Trophoblast cell (in vitro differentiated cells and primary cell): ENCODE measurements at regions not wholly inside any gene's neighbourhood (a gene's known extent, or its start where the extent isn't known, plus 50 kb on each side); places are given as distances from the start of the nearest gene placed in this dataset.

Experiments used
- DNase-seq, 2 donors: peaks; one replicate each; pipeline ENCODE4 v3.0.0-alpha.2; 2016
- H2AFZ ChIP-seq: 2 replicates; pipeline ENCODE4 v1.6.1; 2013; ENCODE audit warnings: low read length, moderate library complexity, mild to moderate bottlenecking; ENCODE audit not compliant: insufficient read depth, poor library complexity
- H2AK5ac ChIP-seq: 2 replicates; pipeline ENCODE4 v1.6.1; 2013; ENCODE audit warnings: mild to moderate bottlenecking, low read length
- H2BK120ac ChIP-seq: 2 replicates; pipeline ENCODE4 v1.6.1; 2013; ENCODE audit warnings: low read length, mild to moderate bottlenecking, moderate library complexity; ENCODE audit not compliant: insufficient read depth, poor library complexity
- H2BK12ac ChIP-seq: 2 replicates; pipeline ENCODE4 v1.6.1; 2013; ENCODE audit warnings: mild to moderate bottlenecking, low read length, moderate library complexity
- H2BK5ac ChIP-seq: 2 replicates; pipeline ENCODE4 v1.6.1; 2013; ENCODE audit warnings: low read length, low read depth, moderate library complexity, mild to moderate bottlenecking; ENCODE audit not compliant: poor library complexity
- H3K14ac ChIP-seq: 2 replicates; pipeline ENCODE4 v1.6.1; 2013; ENCODE audit warnings: mild to moderate bottlenecking, low read length
- H3K18ac ChIP-seq: 2 replicates; pipeline ENCODE4 v1.6.1; 2013; ENCODE audit warnings: mild to moderate bottlenecking, low read length
- H3K23ac ChIP-seq: 2 replicates; pipeline ENCODE4 v1.6.1; 2013; ENCODE audit warnings: low read length
- H3K27ac ChIP-seq: 2 replicates; pipeline ENCODE4 v1.5.1; 2013; ENCODE audit warnings: low read depth, mild to moderate bottlenecking, inconsistent platforms, low read length, moderate library complexity
- H3K27me3 ChIP-seq: 2 replicates; pipeline ENCODE4 v1.6.1; 2013; ENCODE audit warnings: inconsistent platforms, mild to moderate bottlenecking, low read length, moderate library complexity; ENCODE audit not compliant: insufficient read depth
- H3K36me3 ChIP-seq, 2 experiments: 1 replicate in 1 of 2; 2 replicates in 1 of 2; pipeline ENCODE4 v1.6.1; 2013; ENCODE audit warnings: low read length in 2 of 2, mild to moderate bottlenecking in 2 of 2, moderate library complexity in 1 of 2; ENCODE audit not compliant: insufficient read depth in 2 of 2, control insufficient read depth in 1 of 2
- H3K4ac ChIP-seq: 2 replicates; pipeline ENCODE4 v1.6.1; 2013; ENCODE audit warnings: low read depth, mild to moderate bottlenecking, low read length, moderate library complexity
- H3K4me1 ChIP-seq, 2 experiments: 1 replicate in 1 of 2; 2 replicates in 1 of 2; pipeline ENCODE4 v1.6.1; 2013; ENCODE audit warnings: low read length in 2 of 2, mild to moderate bottlenecking in 2 of 2, moderate library complexity in 1 of 2; ENCODE audit not compliant: insufficient read depth in 2 of 2, control insufficient read depth in 1 of 2
- H3K4me2 ChIP-seq: 2 replicates; pipeline ENCODE4 v1.6.1; 2013; ENCODE audit warnings: inconsistent platforms, mild to moderate bottlenecking, low read length, moderate library complexity
- H3K4me3 ChIP-seq: 2 replicates; pipeline ENCODE4 v1.5.1; 2013; ENCODE audit warnings: mild to moderate bottlenecking, low read depth, low read length, inconsistent platforms
- H3K79me1 ChIP-seq: one replicate; pipeline ENCODE4 v1.6.1; 2013; ENCODE audit warnings: low read length
- H3K79me2 ChIP-seq: 2 replicates; pipeline ENCODE4 v1.6.1; 2013; ENCODE audit warnings: low read length, mild to moderate bottlenecking; ENCODE audit not compliant: control insufficient read depth, insufficient read depth, poor library complexity
- H3K9ac ChIP-seq: 2 replicates; pipeline ENCODE4 v1.6.1; 2013; ENCODE audit warnings: mild to moderate bottlenecking, low read length
- H3K9me3 ChIP-seq: 2 replicates; pipeline ENCODE4 v1.6.1; 2013; ENCODE audit warnings: low read depth, mild to moderate bottlenecking, control low read depth, inconsistent platforms, low read length; ENCODE audit not compliant: insufficient read depth
- H4K12ac ChIP-seq: 2 replicates; pipeline ENCODE4 v1.6.1; 2013; ENCODE audit warnings: low read depth, mild to moderate bottlenecking, low read length, moderate library complexity
- H4K8ac ChIP-seq: 2 replicates; pipeline ENCODE4 v1.6.1; 2013; ENCODE audit warnings: low read depth, mild to moderate bottlenecking, low read length, moderate library complexity
- H4K91ac ChIP-seq: one replicate; pipeline ENCODE4 v1.6.1; 2013; ENCODE audit warnings: low read depth, mild to moderate bottlenecking, low read length, moderate library complexity
- WGBS: extraction: QIAGEN DNeasy Blood & Tissue Kit; methylation state at CpG from one replicate; pipeline ENCODE4 v1.1.7; 2013; ENCODE audit warnings: missing lambda C conversion rate; ENCODE audit not compliant: insufficient read length, insufficient coverage; ENCODE audit errors: extremely low coverage; 5-methylcytosine and 5-hydroxymethylcytosine counted together

DNA sequence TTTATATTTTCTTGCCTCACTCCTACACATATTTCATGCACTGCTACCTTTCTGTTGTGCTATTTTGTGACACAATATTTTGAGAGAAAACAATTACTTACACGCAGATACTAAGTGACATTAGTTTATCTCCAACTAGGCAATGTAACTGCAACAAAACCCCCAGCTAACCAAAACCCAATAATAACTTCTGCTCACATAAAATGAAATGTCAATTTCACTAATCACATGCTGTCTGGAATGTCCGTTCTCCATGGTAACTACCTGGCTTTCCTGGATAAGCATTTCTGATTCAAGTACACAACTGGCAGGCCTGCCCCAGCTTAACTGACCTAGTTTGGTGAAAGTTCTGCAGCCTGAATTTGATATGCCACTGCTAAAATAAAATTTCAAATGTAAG lies 313.5 kb downstream of the TMA16 start:
- H3K9ac ChIP-seq: no peak overlapping the region
- no peak overlapping the region for H3K27ac ChIP-seq
- H3K23ac ChIP-seq: no peak overlapping the region
- no peak overlapping the region for H2AFZ ChIP-seq
- no peak overlapping the region for H3K18ac ChIP-seq
- no peak overlapping the region for H3K14ac ChIP-seq
- no peak overlapping the region for H2BK12ac ChIP-seq
- H3K4me1 ChIP-seq: peaks cover 0 to 2% of the 10 kb centered on the region in 2 experiments
- H3K4me2 ChIP-seq: no peak overlapping the region
- H3K79me1 ChIP-seq: no peaks in the 10 kb centered on the region
- no peak for DNase-seq
- no peak overlapping the region for H2BK5ac ChIP-seq
- WGBS: no CpG with 5 or more reads among the region's 2 CpGs
- H4K8ac ChIP-seq: no peak overlapping the region
- H3K27me3 ChIP-seq: no peaks in the 10 kb centered on the region
- no peak overlapping the region for H4K91ac ChIP-seq
- no peak overlapping the region for H4K12ac ChIP-seq
- H3K9me3 ChIP-seq: no peaks in the 10 kb centered on the region
- no peak overlapping the region for H3K4ac ChIP-seq
- no peak overlapping the region for H2AK5ac ChIP-seq
- no peak overlapping the region for H2BK120ac ChIP-seq
- H3K4me3 ChIP-seq: no peak overlapping the region
- H3K79me2 ChIP-seq: no peaks in the 10 kb centered on the region
- no peaks in the 10 kb centered on the region for H3K36me3 ChIP-seq

DNA sequence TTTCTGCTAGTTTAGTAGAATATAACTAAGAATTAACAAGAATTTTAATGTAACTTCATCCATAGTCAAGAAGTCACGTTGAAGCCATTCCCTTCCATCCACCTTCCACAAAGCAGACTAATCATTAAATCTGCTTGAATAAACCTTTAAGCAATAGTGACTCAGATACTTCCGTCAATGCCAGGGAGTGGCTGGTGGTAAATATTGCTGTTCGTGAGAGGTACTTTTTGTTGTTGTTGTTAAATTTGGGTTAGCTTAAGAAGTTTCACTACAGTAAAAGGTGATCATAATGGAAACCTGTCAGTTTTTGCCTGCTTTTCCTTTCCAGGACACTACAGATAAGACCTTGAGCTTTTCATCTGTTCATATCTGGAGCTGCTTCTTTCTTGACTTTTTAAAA lies 316.3 kb downstream of the TMA16 start:
- Histone ChIP-seq H4K91ac (no peak overlapping the region), H2BK120ac (no peak overlapping the region), H3K36me3 (no peaks in the 10 kb centered on the region), H3K4me1 (peaks cover 0 to 2% of the 10 kb centered on the region in 2 experiments), H3K27ac (no peak overlapping the region), H3K27me3 (no peaks in the 10 kb centered on the region), H2AFZ (no peak overlapping the region), H3K9me3 (no peaks in the 10 kb centered on the region), H4K8ac (no peak overlapping the region), H3K9ac (no peak overlapping the region), H3K14ac (no peak overlapping the region), H2BK5ac (no peak overlapping the region), H4K12ac (no peak overlapping the region), H3K4me2 (no peak overlapping the region), H3K79me1 (no peaks in the 10 kb centered on the region), H3K4me3 (no peak overlapping the region), H3K79me2 (no peaks in the 10 kb centered on the region), H3K4ac (no peak overlapping the region), H3K23ac (no peak overlapping the region), H2AK5ac (no peak overlapping the region), H3K18ac (no peak overlapping the region), H2BK12ac (no peak overlapping the region)
- DNase-seq: no peak
- WGBS: no CpG with 5 or more reads among the region's 3 CpGs

DNA sequence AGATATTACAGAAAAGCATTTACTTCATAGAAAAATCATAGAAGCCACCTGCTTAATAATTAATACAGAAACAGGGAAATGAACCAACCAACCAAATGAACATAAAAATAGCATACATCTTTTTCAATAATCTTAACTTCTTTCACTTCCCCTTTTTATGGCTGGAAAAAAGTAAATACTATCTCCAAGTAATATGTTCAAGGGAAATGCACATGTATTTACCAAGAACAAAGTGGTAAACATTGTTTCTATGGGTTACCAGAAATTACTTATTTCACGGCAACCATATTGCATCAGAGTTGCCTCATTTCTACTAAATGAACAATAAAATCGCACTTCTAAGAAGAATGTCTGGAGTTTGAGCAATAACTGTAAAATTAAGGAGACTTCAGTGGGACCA lies 321.3 kb downstream of the TMA16 start:
- Histone ChIP-seq H4K12ac (no peak overlapping the region), H3K79me2 (no peaks in the 10 kb centered on the region), H3K9me3 (no peaks in the 10 kb centered on the region), H3K9ac (no peak overlapping the region), H3K27me3 (no peaks in the 10 kb centered on the region), H4K8ac (no peak overlapping the region), H3K4ac (no peak overlapping the region), H2BK12ac (no peak overlapping the region), H2BK5ac (no peak overlapping the region), H4K91ac (no peak overlapping the region), H3K4me2 (no peak overlapping the region), H3K18ac (no peak overlapping the region), H3K27ac (no peak overlapping the region), H3K4me1 (no peaks in the 10 kb centered on the region), H3K36me3 (no peaks in the 10 kb centered on the region), H3K14ac (no peak overlapping the region), H2AFZ (no peak overlapping the region), H3K79me1 (no peaks in the 10 kb centered on the region), H3K23ac (no peak overlapping the region), H2AK5ac (no peak overlapping the region), H3K4me3 (no peak overlapping the region), H2BK120ac (no peak overlapping the region)
- no CpG with 5 or more reads among the region's 2 CpGs for WGBS
- DNase-seq: no peak

DNA sequence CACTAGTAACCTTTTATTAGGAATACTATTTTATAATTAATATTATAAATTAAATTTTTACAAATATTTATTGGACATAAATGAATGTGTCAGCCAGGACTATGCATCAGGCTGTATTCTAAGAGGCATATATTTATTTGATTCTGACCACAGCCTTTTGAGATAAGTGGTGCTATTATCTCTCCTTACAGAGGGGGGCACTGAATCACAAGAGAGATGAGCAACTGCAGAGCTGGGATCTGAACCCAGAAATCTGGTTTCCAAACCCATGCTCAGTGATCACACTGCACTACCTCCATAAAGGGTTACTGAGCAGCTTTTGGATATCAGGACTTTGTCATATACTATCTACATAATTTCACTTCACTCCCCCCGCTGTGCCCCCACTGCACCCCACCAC lies 322.0 kb downstream of the TMA16 start:
- no peaks in the 10 kb centered on the region for H3K36me3 ChIP-seq
- H4K8ac ChIP-seq: no peak overlapping the region
- H2BK120ac ChIP-seq: no peak overlapping the region
- no peaks in the 10 kb centered on the region for H3K9me3 ChIP-seq
- no peak overlapping the region for H3K4me3 ChIP-seq
- DNase-seq: no peak
- no peak overlapping the region for H4K12ac ChIP-seq
- H3K23ac ChIP-seq: no peak overlapping the region
- no peaks in the 10 kb centered on the region for H3K79me1 ChIP-seq
- H2BK5ac ChIP-seq: no peak overlapping the region
- no peak overlapping the region for H4K91ac ChIP-seq
- no peak overlapping the region for H3K4me2 ChIP-seq
- no peak overlapping the region for H3K18ac ChIP-seq
- WGBS: no CpG with 5 or more reads among the region's 1 CpG
- H3K27ac ChIP-seq: no peak overlapping the region
- no peak overlapping the region for H3K14ac ChIP-seq
- H3K27me3 ChIP-seq: no peaks in the 10 kb centered on the region
- H3K79me2 ChIP-seq: no peaks in the 10 kb centered on the region
- H2AFZ ChIP-seq: no peak overlapping the region
- no peak overlapping the region for H3K9ac ChIP-seq
- H2BK12ac ChIP-seq: no peak overlapping the region
- H3K4ac ChIP-seq: no peak overlapping the region
- no peaks in the 10 kb centered on the region for H3K4me1 ChIP-seq
- H2AK5ac ChIP-seq: no peak overlapping the region
